ENCODE measurements at regions not wholly inside any gene's neighbourhood (a gene's known extent, or its start where the extent isn't known, plus 50 kb on each side); places are given as distances from the start of the nearest gene placed in this dataset.

GRCh38 chr7:24368161-24368560, 84.2 kb downstream of the NPY start:
- Mint-ChIP-seq H3K27ac (ENCODE audit: unreplicated experiment) (no peak overlapping the region), H3K36me3 (ENCODE audit: low read depth, unreplicated experiment) (no peaks in the 10 kb centered on the region), H3K4me1 (ENCODE audit: unreplicated experiment) (peaks cover 19% of the 10 kb centered on the region), H3K4me3 (ENCODE audit: unreplicated experiment) (no peak overlapping the region), H3K9me3 (ENCODE audit: unreplicated experiment) (no peaks in the 10 kb centered on the region), H3K27me3 (ENCODE audit: unreplicated experiment) (no peaks in the 10 kb centered on the region)
- no peak for TF ChIP-seq CTCF (IDR thresholded peaks at IDR 0.05; ENCODE audit: unreplicated experiment)
- DNase-seq (ENCODE audit: low spot score): no peak

GRCh38 chr7:24370541-24370940, 86.6 kb downstream of the NPY start:
- Mint-ChIP-seq H3K4me1 (ENCODE audit: unreplicated experiment) (peaks cover 22% of the 10 kb centered on the region), H3K27me3 (ENCODE audit: unreplicated experiment) (no peaks in the 10 kb centered on the region), H3K4me3 (ENCODE audit: unreplicated experiment) (no peak overlapping the region), H3K27ac (ENCODE audit: unreplicated experiment) (no peak overlapping the region), H3K36me3 (ENCODE audit: low read depth, unreplicated experiment) (no peaks in the 10 kb centered on the region), H3K9me3 (ENCODE audit: unreplicated experiment) (no peaks in the 10 kb centered on the region)
- TF ChIP-seq CTCF (IDR thresholded peaks at IDR 0.05; ENCODE audit: unreplicated experiment): no peak
- no peak for DNase-seq (ENCODE audit: low spot score)

DNA sequence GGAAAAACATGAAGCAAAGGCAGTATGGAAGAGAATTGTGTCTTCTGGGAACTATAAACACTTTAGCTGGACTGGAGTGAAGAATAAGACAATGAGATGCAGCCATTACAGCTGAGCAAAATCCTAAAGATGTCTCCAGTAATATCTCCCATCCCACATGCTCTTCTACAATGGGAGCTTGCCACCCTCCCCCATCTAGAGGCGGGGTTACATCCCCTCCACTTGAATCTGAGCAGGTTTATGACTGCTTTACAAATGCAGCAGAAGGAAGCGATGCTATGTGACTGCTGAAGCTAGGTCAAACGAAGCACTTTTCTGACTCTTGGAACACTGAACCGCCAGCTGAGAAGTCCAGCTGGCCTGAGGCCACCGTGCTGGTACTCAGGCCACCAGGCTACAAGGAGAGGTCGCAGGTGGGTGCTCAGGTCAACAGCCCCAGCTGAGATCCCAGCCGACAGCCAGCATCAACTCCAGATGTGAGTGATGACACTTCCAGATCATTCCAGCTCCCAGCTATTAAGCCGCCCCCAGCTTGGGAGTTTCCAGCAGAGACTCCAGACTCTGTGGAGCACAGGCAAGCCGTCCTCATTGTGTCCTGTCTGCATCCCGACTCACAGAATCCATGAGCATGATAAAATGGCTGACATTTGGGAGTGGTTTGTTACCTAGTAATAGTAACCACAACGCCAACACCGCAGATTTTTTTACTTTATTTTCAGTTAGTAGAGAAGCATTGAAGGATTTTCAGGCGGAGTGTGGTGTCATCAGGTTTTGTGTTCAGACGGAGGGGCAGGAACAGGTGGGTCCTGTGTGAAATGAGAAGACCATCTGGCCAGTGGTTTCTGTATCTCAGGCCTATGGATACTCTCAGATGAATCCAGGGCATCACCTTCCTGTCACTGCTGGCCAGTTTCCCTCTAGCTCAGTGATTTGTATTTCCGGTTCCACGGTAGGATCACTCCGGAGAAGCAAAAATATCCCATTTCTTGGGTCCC, 89.3 kb downstream of the NPY start:
- H3K4me3 Mint-ChIP-seq (ENCODE audit: unreplicated experiment): no peak overlapping the region
- no peak for TF ChIP-seq CTCF (IDR thresholded peaks at IDR 0.05; ENCODE audit: unreplicated experiment)
- H3K27ac Mint-ChIP-seq (ENCODE audit: unreplicated experiment): no peak overlapping the region
- H3K27me3 Mint-ChIP-seq (ENCODE audit: unreplicated experiment): no peaks in the 10 kb centered on the region
- H3K36me3 Mint-ChIP-seq (ENCODE audit: low read depth, unreplicated experiment): no peaks in the 10 kb centered on the region
- H3K9me3 Mint-ChIP-seq (ENCODE audit: unreplicated experiment): no peaks in the 10 kb centered on the region
- H3K4me1 Mint-ChIP-seq (ENCODE audit: unreplicated experiment): peaks cover 18% of the 10 kb centered on the region
- no peak for DNase-seq (ENCODE audit: low spot score)

DNA sequence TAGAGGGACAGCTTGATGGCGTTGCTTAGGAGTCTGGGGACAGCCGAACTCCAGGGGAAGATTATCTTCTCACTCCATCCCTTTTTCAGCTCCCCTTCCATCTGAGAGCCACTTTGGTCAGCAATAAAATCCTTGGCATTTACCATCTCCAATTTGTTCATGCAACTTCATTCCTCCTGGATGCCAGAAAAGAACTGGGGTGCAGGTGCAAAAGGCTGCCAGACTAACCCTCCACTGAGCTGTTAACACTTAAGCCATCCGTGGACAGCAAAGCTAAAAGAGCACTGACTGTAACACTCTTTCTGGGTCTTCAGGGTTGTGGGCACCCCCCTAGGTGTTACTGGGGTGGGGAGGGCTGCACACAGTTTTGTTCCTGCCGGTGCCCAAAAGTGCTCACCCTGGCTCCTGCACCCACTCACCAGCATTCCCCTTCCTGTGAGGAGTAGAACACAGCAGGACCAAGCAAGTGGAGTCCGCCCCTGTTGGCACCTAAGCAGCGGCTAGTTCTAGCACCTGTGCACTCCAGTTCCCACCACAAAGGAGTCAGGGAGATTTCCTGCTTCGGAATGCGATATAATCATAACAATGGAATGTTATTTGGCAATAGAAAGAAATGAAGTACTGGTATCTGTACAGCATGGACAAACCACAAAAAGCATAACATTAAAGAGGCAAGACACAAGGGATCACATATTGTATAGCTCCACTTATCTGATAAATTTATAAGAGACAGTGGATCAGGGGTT, 95.1 kb downstream of the NPY start:
- DNase-seq (ENCODE audit: low spot score): no peak
- no peaks in the 10 kb centered on the region for H3K9me3 Mint-ChIP-seq (ENCODE audit: unreplicated experiment)
- H3K27me3 Mint-ChIP-seq (ENCODE audit: unreplicated experiment): no peaks in the 10 kb centered on the region

More for the DNA sequence above, 95.1 kb downstream of the NPY start:
- Mint-ChIP-seq H3K27ac (ENCODE audit: unreplicated experiment) (no peak overlapping the region), H3K4me1 (ENCODE audit: unreplicated experiment) (peaks cover 3% of the 10 kb centered on the region), H3K36me3 (ENCODE audit: low read depth, unreplicated experiment) (no peaks in the 10 kb centered on the region), H3K4me3 (ENCODE audit: unreplicated experiment) (no peak overlapping the region)
- TF ChIP-seq CTCF (IDR thresholded peaks at IDR 0.05; ENCODE audit: unreplicated experiment): no peak
